Lower lobe of right lung (tissue), 2 donors: ENCODE measurements at regions not wholly inside any gene's neighbourhood (a gene's known extent, or its start where the extent isn't known, plus 50 kb on each side); places are given as distances from the start of the nearest gene placed in this dataset.

Source experiments
- ATAC-seq, 2 donors: fragments of 200-7000 bp; cut with Tn5 transposase; one replicate each; pipeline ENCODE4 v1.9.1; 2020 to 2022; ENCODE audit warnings: mild to moderate bottlenecking in 2 of 2, moderate library complexity in 2 of 2
- DNase-seq: peaks from one replicate; pipeline ENCODE4 v3.0.0-alpha.2; 2020
- H3K27ac ChIP-seq: fragments of 200-600 bp; one replicate; pipeline ENCODE4 v1.8.0; 2022
- H3K27me3 ChIP-seq: fragments of 200-600 bp; one replicate; pipeline ENCODE4 v1.8.0; 2022; ENCODE audit warnings: low read depth
- H3K36me3 ChIP-seq: fragments of 200-600 bp; one replicate; pipeline ENCODE4 v1.8.0; 2022; ENCODE audit warnings: mild to moderate bottlenecking
- H3K4me1 ChIP-seq: fragments of 200-600 bp; one replicate; pipeline ENCODE4 v1.8.0; 2022
- H3K4me3 ChIP-seq: fragments of 200-600 bp; one replicate; pipeline ENCODE4 v1.8.0; 2022; ENCODE audit warnings: mild to moderate bottlenecking
- H3K9me3 ChIP-seq: fragments of 200-600 bp; one replicate; pipeline ENCODE4 v1.8.0; 2022
- CTCF ChIP-seq: fragments of 200-600 bp; IDR thresholded peaks from one replicate; pipeline ENCODE4 v1.8.0; 2022; ENCODE audit warnings: antibody characterized with exemption, mild to moderate bottlenecking
- intact Hi-C: fragments of 100-400 bp; cut with DNase I; formaldehyde crosslinking; loops from one replicate; pipeline ENCODE4 v1.11.0; 2022
- donor health status: DM: no; HTN: yes; CAD: no; lungs with severe emphysema.

- no peak overlapping the region for H3K27ac ChIP-seq
- TF ChIP-seq CTCF: no peak
- intact Hi-C loops: no loop called here
These were observed 368.4 kb upstream of the SLC8A1 start for GRCh38 chr2:40820319-40820718.

GRCh38 chr2:40823478-40823877, 371.6 kb upstream of the SLC8A1 start:
- no peaks in the 10 kb centered on the region for H3K4me1 ChIP-seq
- no peak overlapping the region for H3K27ac ChIP-seq
- no peak for DNase-seq
- intact Hi-C loops: no loop called here
- no peaks in the 10 kb centered on the region for H3K36me3 ChIP-seq
- no peaks in the 10 kb centered on the region for H3K27me3 ChIP-seq
- H3K9me3 ChIP-seq: no peaks in the 10 kb centered on the region
- H3K4me3 ChIP-seq: no peak overlapping the region
- no peak for TF ChIP-seq CTCF
- ATAC-seq: no peak

More at GRCh38 chr2:40820319-40820718, 368.4 kb upstream of the SLC8A1 start:
- no peaks in the 10 kb centered on the region for H3K4me1 ChIP-seq
- no peaks in the 10 kb centered on the region for H3K9me3 ChIP-seq
- H3K27me3 ChIP-seq: no peaks in the 10 kb centered on the region
- DNase-seq (no peak), ATAC-seq (no peak)
- no peak overlapping the region for H3K4me3 ChIP-seq
- H3K36me3 ChIP-seq: no peaks in the 10 kb centered on the region

- no peak for TF ChIP-seq CTCF
- Histone ChIP-seq H3K27me3 (no peaks in the 10 kb centered on the region), H3K9me3 (no peaks in the 10 kb centered on the region), H3K4me1 (no peaks in the 10 kb centered on the region), H3K27ac (no peak overlapping the region), H3K36me3 (no peaks in the 10 kb centered on the region), H3K4me3 (no peak overlapping the region)
- DNase-seq (no peak), ATAC-seq (no peak)
- intact Hi-C loops: no loop called here
These were observed 372.4 kb upstream of the SLC8A1 start for GRCh38 chr2:40824278-40824677.

GRCh38 chr2:40827392-40827791, 375.5 kb upstream of the SLC8A1 start:
- no peak for DNase-seq
- Histone ChIP-seq H3K27ac (no peak overlapping the region), H3K36me3 (no peaks in the 10 kb centered on the region), H3K4me1 (no peaks in the 10 kb centered on the region), H3K4me3 (no peak overlapping the region), H3K27me3 (no peaks in the 10 kb centered on the region), H3K9me3 (no peaks in the 10 kb centered on the region)
- ATAC-seq: no peak
- no peak for TF ChIP-seq CTCF
- intact Hi-C loops: no loop called here

GRCh38 chr2:40831321-40831873, 379.5 kb upstream of the SLC8A1 start:
- DNase-seq (no peak), ATAC-seq (no peak)
- no peaks in the 10 kb centered on the region for H3K36me3 ChIP-seq
- no peaks in the 10 kb centered on the region for H3K9me3 ChIP-seq
- H3K27ac ChIP-seq: no peak overlapping the region
- no peaks in the 10 kb centered on the region for H3K27me3 ChIP-seq
- intact Hi-C loops: no loop called here
- no peak for TF ChIP-seq CTCF
- no peak overlapping the region for H3K4me3 ChIP-seq
- no peaks in the 10 kb centered on the region for H3K4me1 ChIP-seq

- Histone ChIP-seq H3K27ac (no peak overlapping the region), H3K4me1 (no peaks in the 10 kb centered on the region), H3K4me3 (no peak overlapping the region), H3K36me3 (no peaks in the 10 kb centered on the region), H3K27me3 (no peaks in the 10 kb centered on the region), H3K9me3 (no peaks in the 10 kb centered on the region)
- TF ChIP-seq CTCF: no peak
- intact Hi-C loops: no loop called here
- no peak for ATAC-seq
- DNase-seq: no peak
These were observed 390.0 kb upstream of the SLC8A1 start for GRCh38 chr2:40841856-40842255.
